Bronchial epithelial cell (primary cell): ENCODE measurements at regions not wholly inside any gene's neighbourhood (a gene's known extent, or its start where the extent isn't known, plus 50 kb on each side); places are given as distances from the start of the nearest gene placed in this dataset.
A peak's percentile ranks its signal among the peaks of the same experiment; 100 is the strongest.

Experiments
- DNase-seq: peaks from one replicate; pipeline ENCODE4 v3.0.0-alpha.2; 2010; ENCODE audit warnings: low read depth
- FAIRE-seq: peaks from 2 replicates; lab custom pipeline; 2011; peaks lifted over from hg19 to GRCh38; lab: Jason Lieb, UNC
- H3K27me3 ChIP-seq: 2 replicates; pipeline ENCODE4 v1.5.1; 2011; ENCODE audit warnings: low read length; ENCODE audit not compliant: control insufficient read depth, insufficient read depth
- H3K36me3 ChIP-seq: 2 replicates; pipeline ENCODE4 v1.5.1; 2011; ENCODE audit warnings: low read length; ENCODE audit not compliant: control insufficient read depth, insufficient read depth
- H3K4me3 ChIP-seq: 2 replicates; pipeline ENCODE4 v1.5.1; 2011; ENCODE audit warnings: mild to moderate bottlenecking, low read depth, low read length, control low read depth
- CTCF ChIP-seq: IDR thresholded peaks from 2 replicates; pipeline ENCODE4 v1.5.1; 2011; ENCODE audit warnings: mild to moderate bottlenecking, moderate library complexity, low read length, control low read depth, inconsistent platforms; ENCODE audit not compliant: insufficient read depth, severe bottlenecking

GRCh38 chr1:58035523-58035922, 511.0 kb downstream of the OMA1 start:
- Histone ChIP-seq H3K27me3 (peaks cover 1% of the 10 kb centered on the region), H3K36me3 (no peaks in the 10 kb centered on the region), H3K4me3 (no peak overlapping the region)
- FAIRE-seq (no peak), DNase-seq (peak; percentile 22)
- peak; percentile 32 for TF ChIP-seq CTCF

GRCh38 chr1:58033311-58033710, 513.2 kb downstream of the OMA1 start:
- no peak for FAIRE-seq

GRCh38 chr1:58032611-58033073, 513.9 kb downstream of the OMA1 start:
- no peaks in the 10 kb centered on the region for H3K36me3 ChIP-seq
- FAIRE-seq (no peak), DNase-seq (no peak)
- no peak overlapping the region for H3K4me3 ChIP-seq
- peaks cover 1% of the 10 kb centered on the region for H3K27me3 ChIP-seq
- TF ChIP-seq CTCF: no peak

More at GRCh38 chr1:58033311-58033710, 513.2 kb downstream of the OMA1 start:
- Histone ChIP-seq H3K36me3 (no peaks in the 10 kb centered on the region), H3K4me3 (no peak overlapping the region), H3K27me3 (peaks cover 1% of the 10 kb centered on the region)
- no peak for TF ChIP-seq CTCF
- DNase-seq: no peak

- DNase-seq (no peak), FAIRE-seq (no peak)
- Histone ChIP-seq H3K27me3 (peaks cover 1% of the 10 kb centered on the region), H3K36me3 (no peaks in the 10 kb centered on the region), H3K4me3 (no peak overlapping the region)
- no peak for TF ChIP-seq CTCF
Measured at GRCh38 chr1:58031416-58031815, 515.1 kb downstream of the OMA1 start.

GRCh38 chr1:58030456-58030855, 516.1 kb downstream of the OMA1 start:
- FAIRE-seq: no peak
- Histone ChIP-seq H3K36me3 (no peaks in the 10 kb centered on the region), H3K27me3 (peaks cover 1% of the 10 kb centered on the region), H3K4me3 (no peak overlapping the region)
- no peak for DNase-seq
- TF ChIP-seq CTCF: no peak

- Histone ChIP-seq H3K27me3 (no peaks in the 10 kb centered on the region), H3K36me3 (no peaks in the 10 kb centered on the region), H3K4me3 (no peak overlapping the region)
- FAIRE-seq: no peak
- TF ChIP-seq CTCF: no peak
- no peak for DNase-seq
Measured at GRCh38 chr1:58017641-58018040, 528.9 kb downstream of the OMA1 start.
